GM18873 (cell line): ENCODE measurements at regions not wholly inside any gene's neighbourhood (a gene's known extent, or its start where the extent isn't known, plus 50 kb on each side); places are given as distances from the start of the nearest gene placed in this dataset.
"Not testable (repeated sequence)": the region's sequence is repeated elsewhere in the genome, so short reads cannot be mapped to it uniquely, and the experiment has no call there.

Experiments used
- ATAC-seq: cut with Tn5 transposase; IDR thresholded peaks from one replicate; pipeline ENCODE4 v1.9.1; 2021; ENCODE audit warnings: mild to moderate bottlenecking, moderate library complexity, moderate number of reproducible peaks; ENCODE audit not compliant: unreplicated experiment, low FRiP score

DNA sequence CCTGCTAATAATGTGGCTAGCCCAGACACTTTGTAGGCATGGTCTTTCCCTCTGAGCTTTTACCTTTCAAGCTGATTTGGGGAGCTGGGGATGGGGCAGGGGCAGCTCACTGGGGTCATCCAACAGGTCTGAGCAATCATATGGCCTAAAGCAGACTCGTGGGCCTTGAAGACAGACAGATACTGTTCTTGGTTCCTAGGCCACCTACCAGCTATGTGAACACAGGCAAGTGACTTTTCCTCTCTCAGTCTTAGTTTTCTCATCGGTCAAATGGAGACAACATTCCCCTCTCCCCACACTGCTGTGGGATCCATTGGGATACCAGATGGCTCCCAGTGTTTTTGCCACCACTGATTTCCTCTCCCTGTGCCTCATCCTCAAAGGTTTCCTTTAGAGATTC, 181.8 kb downstream of the RRAGC start:
- no peak for ATAC-seq

DNA sequence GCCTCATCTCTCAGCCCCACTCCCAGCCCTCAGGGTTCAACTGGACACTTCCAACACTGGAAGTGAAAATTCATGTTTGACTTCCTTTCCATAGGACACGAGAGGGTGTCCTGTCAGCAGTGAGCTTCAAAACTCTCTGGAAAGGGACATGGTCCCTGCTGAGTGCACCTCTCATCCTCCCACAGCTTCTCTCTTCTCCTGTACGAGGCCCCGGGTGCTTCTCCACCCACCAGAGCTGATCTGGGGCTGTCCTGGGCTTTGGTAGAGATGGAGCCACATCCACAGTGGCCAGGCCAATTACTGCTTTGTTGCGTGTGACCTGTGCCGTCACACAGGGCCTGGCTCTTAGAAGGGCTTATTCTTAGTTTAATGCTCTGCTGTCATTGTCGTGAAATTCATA, 182.3 kb downstream of the RRAGC start:
- ATAC-seq: no peak

GRCh38 chr1:38672692-38673091, 186.9 kb downstream of the RRAGC start:
- no peak for ATAC-seq

DNA sequence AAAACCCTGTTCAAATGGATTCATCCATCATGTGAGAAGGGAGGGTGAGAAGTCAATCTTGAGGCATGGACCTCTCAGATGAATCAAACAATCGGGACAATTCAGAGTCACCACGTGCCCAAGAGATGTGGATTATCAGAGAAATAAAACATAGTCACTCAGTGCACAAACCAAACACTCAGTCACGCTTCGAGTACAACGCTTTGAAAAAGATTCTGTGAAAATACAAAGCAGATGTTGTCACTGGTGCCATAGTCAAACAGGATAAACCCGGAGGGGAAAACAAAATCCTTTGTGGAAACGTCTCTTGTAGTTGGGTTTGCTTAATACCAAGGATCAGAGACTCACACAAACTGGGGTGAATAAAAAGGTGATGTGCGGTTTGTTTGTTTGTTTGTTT, 188.4 kb downstream of the RRAGC start:
- no peak for ATAC-seq

- no peak for ATAC-seq
These were observed 188.9 kb downstream of the RRAGC start for GRCh38 chr1:38670544-38671122.

- ATAC-seq: no peak
These were observed 191.9 kb downstream of the RRAGC start for GRCh38 chr1:38667626-38668025.

GRCh38 chr1:38662126-38662525, 197.4 kb downstream of the RRAGC start:
- no peak for ATAC-seq

DNA sequence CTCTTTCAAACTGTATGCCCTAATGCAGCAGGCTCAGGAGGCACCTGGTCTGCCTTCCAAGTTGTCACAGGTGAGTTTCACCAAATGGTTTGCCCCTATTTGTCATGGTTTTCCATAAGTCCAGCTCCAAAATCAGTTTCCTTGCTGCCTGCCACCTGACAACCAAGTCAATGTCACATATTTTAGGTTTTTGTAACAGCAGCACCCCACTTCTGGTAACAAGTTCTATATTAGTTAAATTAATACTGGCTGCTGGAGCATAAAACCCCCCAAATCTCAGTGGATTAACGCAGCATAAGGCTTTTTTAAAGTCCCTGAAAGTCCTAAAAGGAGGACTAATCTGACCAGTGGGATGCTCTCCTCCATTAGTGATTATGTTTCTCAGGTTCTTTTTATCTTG, 200.7 kb downstream of the RRAGC start:
- no peak for ATAC-seq

DNA sequence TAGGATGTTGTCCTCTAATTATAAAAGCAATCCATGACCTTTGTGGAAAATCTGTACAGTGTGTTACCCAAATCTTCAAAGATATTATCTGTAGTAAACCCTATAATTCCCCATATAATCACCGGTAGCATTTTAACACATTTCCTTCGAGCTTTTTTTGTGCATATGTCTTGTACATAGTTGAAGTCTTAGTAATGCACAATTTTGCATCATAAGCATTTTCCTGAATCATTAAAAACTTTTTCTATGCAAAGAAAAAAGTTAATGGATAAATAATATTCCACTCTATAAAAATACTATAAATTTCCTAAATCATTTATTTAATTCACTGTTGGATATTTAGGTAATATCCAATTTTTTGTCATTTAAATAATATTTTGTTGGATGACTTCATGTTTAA, 201.7 kb downstream of the RRAGC start:
- no peak for ATAC-seq

GRCh38 chr1:38657207-38657840, 202.2 kb downstream of the RRAGC start:
- ATAC-seq: no peak

DNA sequence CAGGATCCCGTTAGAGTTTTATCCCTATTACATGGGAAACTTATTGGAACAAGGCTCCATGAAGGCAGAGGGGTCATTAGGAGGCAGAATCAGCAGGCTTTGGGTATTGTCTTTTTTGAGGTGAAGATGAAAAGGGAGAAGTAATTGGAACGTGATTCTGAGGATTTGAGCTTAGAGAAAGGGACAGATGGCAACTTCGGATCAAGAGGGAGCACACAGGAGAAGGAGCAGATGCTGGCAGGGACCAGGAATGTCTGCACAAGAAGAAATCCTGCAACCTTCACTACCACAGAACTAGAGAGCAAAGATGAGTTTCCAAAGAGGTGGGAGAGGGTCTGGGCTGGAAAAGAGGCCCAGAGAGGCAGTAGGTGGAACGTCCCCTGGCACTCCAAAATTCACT, 202.8 kb downstream of the RRAGC start:
- ATAC-seq: no peak

GRCh38 chr1:38652217-38652616, 207.4 kb downstream of the RRAGC start:
- no peak for ATAC-seq

- ATAC-seq: no peak
These were observed 207.9 kb downstream of the RRAGC start for GRCh38 chr1:38651669-38652068.

GRCh38 chr1:38648417-38648816, 211.2 kb downstream of the RRAGC start:
- ATAC-seq: no peak

GRCh38 chr1:38647341-38647740, 212.2 kb downstream of the RRAGC start:
- not testable (repeated sequence) for ATAC-seq

DNA sequence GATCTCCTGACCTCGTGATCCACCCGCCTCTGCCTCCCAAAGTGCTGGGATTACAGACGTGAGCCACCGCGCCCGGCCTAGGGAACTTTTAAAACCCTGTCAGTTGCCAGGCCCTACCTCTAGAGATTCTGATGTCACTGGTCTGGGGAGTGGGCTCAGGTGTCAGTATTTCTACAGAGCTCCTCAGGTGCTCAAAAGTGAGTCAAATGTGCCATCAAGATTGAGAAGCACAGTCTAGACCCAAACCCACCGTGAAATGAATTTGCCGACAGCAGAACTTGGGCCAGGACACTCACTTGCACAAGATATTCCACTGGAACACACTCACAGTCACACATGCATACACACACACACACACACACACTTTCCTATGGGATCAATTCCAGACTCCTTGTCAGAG, 215.5 kb downstream of the RRAGC start:
- ATAC-seq: no peak

GRCh38 chr1:38641661-38642060, 217.9 kb downstream of the RRAGC start:
- no peak for ATAC-seq

DNA sequence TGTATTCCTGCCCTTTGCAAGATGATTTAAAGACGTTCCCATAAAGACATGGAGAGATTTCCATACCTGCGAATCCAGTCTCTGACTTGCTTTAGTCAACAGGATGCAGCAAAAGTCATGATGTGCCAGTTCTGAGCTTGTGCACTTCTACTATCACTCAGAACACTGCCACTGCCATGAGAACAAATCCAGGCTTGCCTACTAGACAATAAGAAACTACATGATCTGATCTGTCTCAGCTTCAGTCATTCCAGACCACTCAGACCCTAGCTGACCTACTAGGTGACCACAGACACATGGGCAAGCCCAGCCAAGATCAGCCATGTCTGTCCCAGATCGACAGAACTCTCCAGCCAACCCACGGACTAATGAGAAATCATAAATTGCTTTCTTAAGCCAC, 219.2 kb downstream of the RRAGC start:
- no peak for ATAC-seq

DNA sequence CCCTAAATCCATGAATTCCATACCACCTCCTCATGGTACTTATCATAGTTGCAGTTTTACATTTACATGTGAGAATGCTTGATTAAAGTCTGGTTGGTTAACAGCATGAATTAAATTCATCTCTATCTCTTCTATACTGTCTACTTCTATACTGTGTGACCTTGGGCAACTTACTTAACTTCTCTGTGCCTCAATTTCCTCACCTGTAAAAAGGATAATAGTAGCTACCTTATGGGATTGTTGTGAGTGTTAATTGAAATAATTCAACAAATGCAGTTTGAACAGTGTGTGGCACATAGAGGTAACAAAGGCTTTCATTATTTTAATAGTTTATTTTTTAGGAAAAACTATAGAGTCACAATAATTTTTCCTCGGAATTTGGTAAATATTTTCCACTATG, 231.3 kb downstream of the RRAGC start:
- ATAC-seq: no peak

GRCh38 chr1:38625939-38626338, 233.6 kb downstream of the RRAGC start:
- no peak for ATAC-seq

DNA sequence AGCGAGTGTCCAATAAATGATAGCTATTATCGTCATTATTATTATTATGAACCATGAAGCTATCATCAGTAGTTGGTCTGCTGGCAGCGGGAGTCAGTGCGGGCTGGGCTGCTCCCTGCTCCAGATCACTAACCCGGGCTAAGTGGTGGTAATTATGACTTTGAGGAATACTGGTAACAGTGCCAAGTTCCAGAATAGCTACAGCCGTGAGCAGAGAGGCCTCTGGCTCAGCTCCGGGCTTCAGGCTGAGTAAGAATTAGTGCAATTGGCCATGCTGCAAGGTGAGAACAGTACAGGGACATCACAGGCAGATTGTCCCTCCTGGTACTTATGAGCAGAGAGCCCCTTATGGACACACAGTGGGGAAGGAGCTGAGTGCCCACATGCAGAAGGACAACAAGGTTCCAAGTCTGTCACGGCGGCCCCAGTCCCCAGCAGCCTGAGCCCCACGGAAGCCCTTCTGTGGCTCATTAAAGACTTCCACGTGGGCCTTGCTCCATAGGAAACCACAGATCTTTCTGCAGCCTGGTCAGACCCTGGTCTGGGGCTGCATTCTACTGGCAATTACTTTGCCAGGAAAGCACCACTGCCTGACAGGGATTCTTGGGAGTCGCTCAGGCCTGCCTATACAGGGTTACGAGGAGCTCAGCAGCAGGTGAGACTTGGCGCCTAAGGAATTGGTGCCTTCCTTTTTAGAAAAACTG, 235.1 kb downstream of the RRAGC start:
- ATAC-seq: no peak

GRCh38 chr1:38623529-38623928, 236.0 kb downstream of the RRAGC start:
- no peak for ATAC-seq
